GM18498 (cell line): ENCODE measurements at regions not wholly inside any gene's neighbourhood (a gene's known extent, or its start where the extent isn't known, plus 50 kb on each side); places are given as distances from the start of the nearest gene placed in this dataset.

ENCODE experiments used
- ATAC-seq: cut with Tn5 transposase; IDR thresholded peaks from one replicate; pipeline ENCODE4 v1.9.1; 2021; ENCODE audit warnings: mild to moderate bottlenecking, moderate library complexity; ENCODE audit not compliant: unreplicated experiment

- ATAC-seq = no peak
These were observed 200.9 kb upstream of the CHRM2 start for GRCh38 chr7:136667584-136667983.

DNA sequence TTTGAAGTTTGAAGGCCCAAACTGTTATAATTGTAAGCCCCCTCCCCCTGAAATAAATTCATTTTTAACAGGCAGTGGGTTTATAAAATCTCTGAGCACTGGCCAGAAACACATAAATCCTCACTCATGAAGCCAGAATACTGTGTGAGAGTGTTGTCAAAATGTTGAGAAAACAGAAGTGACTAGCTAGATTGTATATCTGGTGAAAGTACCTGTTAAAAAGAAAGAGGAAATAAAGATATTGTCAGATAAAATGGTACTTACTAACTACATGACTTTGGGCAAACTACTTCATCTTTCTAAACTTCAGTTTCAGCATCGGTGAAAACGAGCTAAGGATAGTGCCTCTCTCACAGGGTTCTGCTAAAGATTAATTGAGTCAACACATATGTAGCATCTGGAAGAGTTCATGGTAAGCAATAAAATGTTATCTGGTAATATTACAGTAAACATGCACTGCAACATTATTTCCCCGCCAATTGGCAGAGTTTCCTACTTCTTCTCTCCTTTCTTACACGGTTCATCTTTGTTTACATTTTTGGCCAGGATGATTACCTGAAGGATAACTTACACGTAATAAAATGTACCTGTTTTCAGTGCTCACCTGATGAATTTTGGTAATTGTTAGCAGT is 202.5 kb upstream of the CHRM2 start:
- no peak for ATAC-seq

GRCh38 chr7:136664537-136664936 is 203.9 kb upstream of the CHRM2 start:
- ATAC-seq = no peak

DNA sequence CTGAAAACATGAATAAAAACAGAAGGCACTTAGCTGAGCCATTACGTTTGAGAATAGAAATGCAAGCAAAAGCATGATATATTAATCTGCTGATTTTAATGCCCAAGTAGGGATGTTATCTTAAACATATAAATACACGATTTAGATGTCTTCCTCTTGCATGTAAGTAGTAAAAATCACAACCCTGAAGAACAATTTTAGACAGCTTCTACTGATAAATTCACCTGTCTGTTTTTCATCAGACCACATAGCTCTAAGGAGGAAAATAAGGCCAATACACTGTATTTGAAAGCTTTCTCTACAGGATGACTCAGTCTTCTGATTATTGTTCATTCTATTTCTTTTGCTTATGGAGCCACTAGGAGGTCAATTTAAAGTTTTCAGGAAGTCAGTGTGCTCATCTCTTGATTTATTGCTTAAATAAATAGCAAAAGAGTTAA is 210.9 kb upstream of the CHRM2 start:
- ATAC-seq = no peak

GRCh38 chr7:136656516-136656915 is 211.9 kb upstream of the CHRM2 start:
- no peak for ATAC-seq

- no peak for ATAC-seq
These were observed 213.0 kb upstream of the CHRM2 start for GRCh38 chr7:136655414-136655813.

- ATAC-seq = no peak
These were observed 214.0 kb upstream of the CHRM2 start for GRCh38 chr7:136654406-136654805.

DNA sequence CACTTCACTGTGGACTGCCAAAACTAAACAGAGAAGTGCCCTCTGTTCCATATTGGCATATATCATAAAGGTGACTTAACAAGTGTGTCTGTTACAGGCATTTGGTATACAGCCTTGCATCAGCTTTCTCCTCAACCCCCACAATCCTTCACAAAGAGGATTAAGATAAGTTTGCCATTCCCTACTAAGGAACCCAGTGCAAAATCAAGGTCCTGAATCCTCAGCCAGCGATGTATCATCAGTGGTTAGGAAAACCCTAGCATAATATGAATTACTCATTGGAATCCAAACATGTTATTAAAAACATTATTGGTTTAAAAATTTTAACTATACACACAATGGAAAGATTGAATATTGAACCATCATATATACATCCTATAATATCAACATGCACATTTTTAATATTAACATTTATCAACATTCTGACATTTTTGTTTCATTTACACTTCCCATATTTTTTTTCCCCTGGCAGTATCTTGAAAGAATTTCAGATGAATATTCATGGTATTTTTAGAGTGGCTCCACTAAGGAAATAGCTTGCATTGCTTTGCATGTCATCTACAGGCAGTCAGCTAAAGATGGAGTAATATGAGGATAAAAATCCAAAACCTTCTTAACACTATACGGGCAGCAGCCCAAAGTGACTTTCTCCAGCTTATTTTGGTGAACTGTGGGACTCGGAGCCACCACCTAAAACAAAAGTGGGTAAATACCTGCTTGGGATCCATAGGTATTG is 215.6 kb upstream of the CHRM2 start:
- ATAC-seq = no peak

- no peak for ATAC-seq
These were observed 227.5 kb upstream of the CHRM2 start for GRCh38 chr7:136640977-136641376.

- ATAC-seq = no peak
These were observed 230.6 kb upstream of the CHRM2 start for GRCh38 chr7:136637813-136638212.

DNA sequence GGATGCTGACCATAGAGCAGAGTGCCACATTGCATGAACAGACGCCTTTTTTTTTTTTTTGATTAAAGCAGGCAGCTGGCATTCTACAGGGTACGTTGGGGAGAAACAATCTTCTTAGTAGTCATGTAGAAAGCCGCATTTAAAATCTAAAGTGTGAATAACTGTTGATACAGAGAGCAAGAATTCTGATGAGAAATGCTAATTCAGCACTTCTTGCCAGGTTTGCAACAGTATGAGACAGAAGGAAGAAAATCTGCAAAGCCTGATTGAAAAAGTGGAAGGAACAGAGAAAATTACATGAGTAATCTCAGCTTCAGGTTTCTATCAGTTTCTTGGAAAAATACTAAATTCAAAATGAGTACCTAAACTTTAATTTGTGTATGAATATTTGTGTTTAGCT is 232.7 kb upstream of the CHRM2 start:
- ATAC-seq = no peak

DNA sequence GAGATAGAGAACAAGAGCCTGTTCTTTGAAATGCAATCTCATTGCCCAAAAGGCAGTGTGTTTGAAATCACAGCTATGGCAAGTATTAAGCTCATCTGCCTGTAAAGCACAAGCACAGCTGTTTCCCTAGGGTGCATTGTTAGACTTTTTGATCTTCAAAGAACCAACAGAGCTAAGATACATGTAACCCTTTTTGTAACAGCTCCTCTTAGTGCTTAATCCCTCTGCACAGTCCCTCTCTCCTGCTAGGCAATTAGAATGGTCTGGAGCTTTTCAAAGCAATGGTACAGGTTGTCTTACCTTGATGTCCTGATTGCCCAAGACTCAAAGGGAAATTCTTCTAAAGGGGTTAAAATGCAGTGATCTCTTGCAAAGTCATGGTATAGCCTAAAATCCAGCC is 249.6 kb upstream of the CHRM2 start:
- ATAC-seq = no peak

GRCh38 chr7:136617176-136617575 is 251.3 kb upstream of the CHRM2 start:
- no peak for ATAC-seq

- no peak for ATAC-seq
These were observed 262.7 kb upstream of the CHRM2 start for GRCh38 chr7:136605532-136606329.

DNA sequence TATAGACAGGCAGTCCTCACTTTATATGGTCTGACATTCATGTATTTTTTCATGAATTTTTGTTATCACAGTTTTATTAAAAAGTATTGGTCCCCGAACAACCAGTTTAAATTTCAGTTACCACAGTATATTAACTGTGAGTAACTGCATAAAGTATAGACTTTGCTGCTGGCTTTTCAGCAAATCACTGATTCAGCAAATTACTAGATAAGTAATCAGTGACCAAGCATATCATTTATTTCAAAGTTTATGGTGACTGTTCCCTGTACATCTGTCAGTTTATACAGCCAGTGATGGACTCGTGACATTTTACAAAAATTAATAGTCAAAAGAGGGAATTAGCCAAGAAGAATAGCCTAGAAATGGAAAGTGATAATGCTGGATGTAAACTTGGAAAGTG is 266.7 kb upstream of the CHRM2 start:
- no peak for ATAC-seq

- ATAC-seq = no peak
These were observed 268.0 kb upstream of the CHRM2 start for GRCh38 chr7:136600475-136600874.

GRCh38 chr7:136594739-136595144 is 273.7 kb upstream of the CHRM2 start:
- no peak for ATAC-seq

GRCh38 chr7:136588216-136588615 is 280.2 kb upstream of the CHRM2 start:
- ATAC-seq = no peak

GRCh38 chr7:136585954-136586670 is 282.3 kb upstream of the CHRM2 start:
- no peak for ATAC-seq

DNA sequence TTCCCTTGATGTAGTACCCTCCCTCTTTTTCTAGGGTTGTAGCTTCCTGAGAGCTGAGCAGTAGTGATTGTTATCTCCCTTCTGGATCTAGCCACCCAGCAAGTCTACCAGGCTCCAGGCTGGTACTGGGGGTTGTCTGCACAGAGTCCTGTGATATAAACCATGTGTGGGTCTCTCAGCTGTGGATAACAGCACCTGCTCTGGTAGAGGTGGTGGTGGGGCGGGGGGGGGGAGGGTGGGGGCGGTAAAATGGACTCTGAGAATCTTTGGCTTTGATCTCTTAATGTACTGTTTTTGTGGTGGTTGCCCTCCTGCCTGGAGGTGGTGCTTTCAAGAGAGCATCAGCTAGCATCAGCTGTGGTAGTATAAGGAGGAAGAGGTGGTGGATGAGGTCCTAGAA is 302.0 kb upstream of the CHRM2 start:
- ATAC-seq = no peak

DNA sequence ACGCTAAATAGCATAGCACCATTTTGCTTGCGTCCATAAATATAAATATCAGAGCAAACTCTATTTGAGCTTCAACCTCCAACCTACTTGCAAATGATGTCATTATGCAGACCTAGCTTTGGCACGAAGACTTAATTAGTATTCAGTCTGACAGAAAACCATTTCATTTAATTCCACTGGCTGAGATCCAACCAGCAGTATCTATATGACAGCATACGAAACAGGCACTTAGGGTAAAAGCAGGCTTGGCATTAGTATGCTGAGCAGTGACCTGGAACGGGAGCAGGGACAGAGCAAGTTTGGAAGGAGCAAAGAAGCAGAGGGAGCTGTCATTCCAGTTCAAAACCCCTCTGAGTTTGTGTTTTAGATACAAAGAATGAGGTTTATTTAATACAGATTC is 312.5 kb upstream of the CHRM2 start:
- no peak for ATAC-seq
